ENCODE measurements at regions not wholly inside any gene's neighbourhood (a gene's known extent, or its start where the extent isn't known, plus 50 kb on each side); places are given as distances from the start of the nearest gene placed in this dataset.

GRCh38 chr15:47944637-47945288 lies 176.0 kb upstream of the SLC24A5 start:
- ChIA-PET POLR2A (no interaction called here), CTCF (no interaction called here)

GRCh38 chr15:47945872-47946650 lies 174.7 kb upstream of the SLC24A5 start:
- ChIA-PET POLR2A (no interaction called here), CTCF (no interaction called here)

- ChIA-PET POLR2A (no interaction called here), CTCF (no interaction called here)
Measured at GRCh38 chr15:47949815-47950214, 171.0 kb upstream of the SLC24A5 start.

- CTCF ChIA-PET, result no interaction called here
- POLR2A ChIA-PET, result no interaction called here
Measured at GRCh38 chr15:47950447-47950846, 170.3 kb upstream of the SLC24A5 start.

- CTCF ChIA-PET, result no interaction called here
- POLR2A ChIA-PET, result no interaction called here
Measured at GRCh38 chr15:47951781-47952180, 169.0 kb upstream of the SLC24A5 start.

GRCh38 chr15:47954196-47954595 lies 166.6 kb upstream of the SLC24A5 start:
- ChIA-PET POLR2A (no interaction called here), CTCF (no interaction called here)

GRCh38 chr15:47955021-47955420 lies 165.8 kb upstream of the SLC24A5 start:
- ChIA-PET CTCF (no interaction called here), POLR2A (no interaction called here)

- ChIA-PET CTCF (no interaction called here), POLR2A (no interaction called here)
Measured at GRCh38 chr15:47959617-47960413, 161.0 kb upstream of the SLC24A5 start.

GRCh38 chr15:47961401-47962090 lies 159.2 kb upstream of the SLC24A5 start:
- CTCF ChIA-PET, result no interaction called here
- POLR2A ChIA-PET, result no interaction called here

- POLR2A ChIA-PET, result no interaction called here
- CTCF ChIA-PET, result no interaction called here
Measured at GRCh38 chr15:47963265-47963664, 157.5 kb upstream of the SLC24A5 start.

GRCh38 chr15:47964229-47964628 lies 156.6 kb upstream of the SLC24A5 start:
- CTCF ChIA-PET, result no interaction called here

GRCh38 chr15:47965297-47965696 lies 155.5 kb upstream of the SLC24A5 start:
- ChIA-PET POLR2A (no interaction called here), CTCF (no interaction called here)

More at GRCh38 chr15:47964229-47964628, 156.6 kb upstream of the SLC24A5 start:
- POLR2A ChIA-PET, result no interaction called here

- ChIA-PET POLR2A (no interaction called here), CTCF (no interaction called here)
Measured at GRCh38 chr15:47968593-47968992, 152.2 kb upstream of the SLC24A5 start.

- CTCF ChIA-PET, result no interaction called here
- POLR2A ChIA-PET, result no interaction called here
Measured at GRCh38 chr15:47971637-47972036, 149.2 kb upstream of the SLC24A5 start.

- ChIA-PET POLR2A (no interaction called here), CTCF (no interaction called here)
Measured at GRCh38 chr15:47972738-47973137, 148.1 kb upstream of the SLC24A5 start.

- CTCF ChIA-PET, result no interaction called here
- POLR2A ChIA-PET, result no interaction called here
Measured at GRCh38 chr15:47974724-47975123, 146.1 kb upstream of the SLC24A5 start.

GRCh38 chr15:47975427-47975826 lies 145.4 kb upstream of the SLC24A5 start:
- CTCF ChIA-PET, result no interaction called here

GRCh38 chr15:47983533-47983932 lies 137.3 kb upstream of the SLC24A5 start:
- CTCF ChIA-PET, result no interaction called here
- POLR2A ChIA-PET, result no interaction called here

More at GRCh38 chr15:47975427-47975826, 145.4 kb upstream of the SLC24A5 start:
- POLR2A ChIA-PET, result no interaction called here

- ChIA-PET CTCF (no interaction called here), POLR2A (no interaction called here)
Measured at GRCh38 chr15:47985568-47985967, 135.2 kb upstream of the SLC24A5 start.

GRCh38 chr15:47987461-47987860 lies 133.3 kb upstream of the SLC24A5 start:
- ChIA-PET CTCF (interaction anchor here (1.3 to 1.6 kb wide), 2 partner anchors 9 to 791 kb away, joined by 3 to 5 read pairs; no protein-coding TSS in a partner anchor), POLR2A (no interaction called here)
